DMS79 (cell line): ENCODE measurements at regions not wholly inside any gene's neighbourhood (a gene's known extent, or its start where the extent isn't known, plus 50 kb on each side); places are given as distances from the start of the nearest gene placed in this dataset.
"Not testable (repeated sequence)": the region's sequence is repeated elsewhere in the genome, so short reads cannot be mapped to it uniquely, and the experiment has no call there.

Experiments
- DNase-seq: peaks from one replicate; lab custom pipeline; 2025; lab: John Stamatoyannopoulos, UW

DNA sequence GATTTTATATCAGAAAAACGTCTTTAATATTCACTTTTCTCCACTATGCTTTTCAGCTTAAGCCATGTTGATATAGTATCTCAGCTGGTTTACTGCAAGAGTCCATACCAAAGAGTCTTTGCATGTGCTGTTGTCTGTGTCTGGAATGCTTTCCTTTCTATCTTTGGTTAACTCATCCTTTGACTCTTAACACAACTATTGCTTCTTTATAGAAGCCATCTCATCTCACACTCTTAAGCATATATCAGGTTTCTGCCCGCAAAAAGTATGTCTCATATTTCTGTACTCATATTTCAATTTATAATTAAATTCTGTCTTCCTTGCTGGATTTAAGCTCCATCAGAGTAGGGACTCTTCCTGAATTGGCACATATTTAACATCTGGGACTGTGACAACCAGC is 220.9 kb upstream of the KCNK2 start:
- no peak for DNase-seq

DNA sequence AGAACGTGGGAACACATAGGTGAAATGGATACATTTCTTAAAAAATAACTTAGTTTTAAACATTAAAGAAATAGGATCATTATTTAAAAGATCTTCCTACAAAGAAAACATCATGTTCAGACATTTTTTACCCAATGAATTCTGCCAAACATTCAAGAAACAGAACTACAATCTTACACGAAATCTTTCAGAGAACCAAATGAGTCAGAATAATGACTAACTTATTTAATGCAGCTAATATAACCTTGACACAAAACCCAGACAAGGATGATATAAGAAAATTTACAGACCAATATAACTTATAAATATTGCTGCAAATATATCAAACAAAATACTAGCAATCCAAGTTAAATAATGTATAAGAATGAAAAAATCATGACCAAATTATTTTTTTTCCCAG is 220.1 kb upstream of the KCNK2 start:
- DNase-seq, result no peak

- no peak for DNase-seq
Measured at GRCh38 chr1:214864896-214865688, 217.4 kb upstream of the KCNK2 start.

DNA sequence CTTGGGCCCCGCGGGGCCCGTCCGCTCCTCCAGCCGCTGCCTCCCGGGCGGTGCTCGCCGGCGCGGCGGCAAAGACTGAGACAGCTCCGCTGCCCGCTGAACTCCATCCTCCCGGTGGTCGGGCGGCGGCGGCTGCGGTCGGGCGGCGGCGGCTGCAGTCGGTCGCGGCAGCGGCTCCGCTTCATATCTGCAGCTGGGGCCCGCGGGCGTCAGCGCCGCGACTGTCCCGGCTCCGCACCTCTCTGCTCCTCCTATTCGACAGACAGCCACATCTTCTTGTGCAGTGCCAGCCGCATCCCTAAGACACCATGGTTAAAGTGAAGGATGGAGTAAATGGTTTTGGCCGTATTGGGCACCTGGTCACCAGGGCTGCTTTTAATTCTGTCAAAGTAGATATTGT is 212.1 kb upstream of the KCNK2 start:
- DNase-seq, result not testable (repeated sequence)

DNA sequence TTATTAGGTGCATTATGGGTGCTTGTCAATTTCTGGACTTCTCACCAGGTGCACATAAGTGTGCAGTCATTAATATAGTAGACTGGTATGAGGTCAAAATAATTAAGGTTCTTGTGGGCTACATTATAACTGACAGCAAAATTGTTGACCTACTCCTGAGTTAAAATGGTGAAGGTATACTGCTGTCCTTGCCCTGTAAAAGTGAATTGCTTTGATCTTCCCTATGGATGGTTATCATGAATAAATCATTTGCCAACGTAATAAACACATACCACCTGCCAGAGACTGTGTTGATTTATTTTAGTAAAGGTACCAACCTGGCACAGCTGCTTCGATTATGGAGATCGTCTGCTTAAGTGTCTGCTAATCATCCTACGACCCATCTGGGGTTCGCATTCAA is 201.6 kb upstream of the KCNK2 start:
- DNase-seq, result no peak

- DNase-seq, result no peak
Measured at GRCh38 chr1:214882616-214883015, 199.9 kb upstream of the KCNK2 start.

DNA sequence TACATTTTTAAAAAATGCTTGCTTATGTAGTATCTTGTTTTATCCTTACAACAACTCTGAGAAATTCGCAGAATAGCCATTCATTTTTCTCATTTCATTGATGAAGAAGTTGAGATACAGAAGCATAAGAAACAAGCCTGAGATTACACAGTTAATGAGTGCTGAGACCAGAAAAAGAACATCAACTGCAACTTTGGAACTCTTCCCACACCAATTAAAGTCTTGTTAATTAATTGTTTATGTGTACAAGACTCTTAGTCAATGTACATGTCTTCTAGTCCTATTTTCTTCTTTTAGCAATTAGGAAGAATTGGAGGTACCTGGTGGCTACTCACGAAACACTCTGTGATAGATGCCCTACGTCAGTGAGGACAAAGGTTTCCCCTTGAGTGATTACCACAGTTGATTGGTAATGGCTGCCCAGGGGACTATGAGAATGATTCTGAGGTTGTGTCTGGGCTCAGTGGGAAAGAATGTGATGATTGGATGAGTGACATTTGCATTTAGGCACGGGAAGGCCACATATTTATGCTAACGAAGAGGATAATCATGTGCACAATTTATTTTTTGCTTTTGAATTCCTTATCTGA is 187.4 kb upstream of the KCNK2 start:
- no peak for DNase-seq

GRCh38 chr1:214896921-214897320 is 185.6 kb upstream of the KCNK2 start:
- no peak for DNase-seq

DNA sequence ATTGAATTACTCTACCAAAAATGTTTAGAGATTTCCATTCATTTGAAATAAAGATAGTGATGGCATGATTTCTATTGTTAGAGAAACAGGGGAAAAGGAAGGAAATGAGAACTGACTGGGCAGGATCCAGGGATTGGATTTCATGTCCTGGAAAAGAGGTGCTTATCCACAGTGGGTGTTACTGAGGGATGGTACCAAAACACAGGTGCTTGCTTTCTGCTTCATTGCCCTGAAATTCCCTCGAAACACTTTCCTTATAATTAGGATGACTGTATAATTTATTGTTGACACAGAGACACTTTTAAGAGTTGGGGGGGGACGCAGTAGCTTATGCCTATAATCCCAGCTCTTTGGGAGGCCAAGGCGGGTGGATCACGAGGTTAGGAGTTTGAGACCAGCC is 185.0 kb upstream of the KCNK2 start:
- no peak for DNase-seq

DNA sequence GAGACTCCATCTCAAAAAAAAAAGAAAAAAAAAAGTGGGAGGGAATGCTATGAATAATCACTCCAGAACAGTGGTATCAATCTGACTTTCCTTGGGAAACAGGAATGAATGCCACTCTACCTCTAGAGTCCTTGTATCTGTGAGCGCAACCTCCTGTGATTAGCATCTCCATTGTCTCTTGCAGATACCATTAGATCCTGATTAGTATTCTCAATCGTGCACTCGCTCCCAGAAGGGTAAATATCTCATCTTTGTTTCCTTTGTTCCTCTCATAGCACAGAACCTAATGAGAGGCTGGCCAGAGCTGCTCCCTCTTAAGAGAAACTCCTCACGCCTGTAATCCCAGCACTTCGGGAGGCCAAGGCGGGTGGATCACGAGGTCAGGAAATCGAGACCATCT is 184.4 kb upstream of the KCNK2 start:
- no peak for DNase-seq

DNA sequence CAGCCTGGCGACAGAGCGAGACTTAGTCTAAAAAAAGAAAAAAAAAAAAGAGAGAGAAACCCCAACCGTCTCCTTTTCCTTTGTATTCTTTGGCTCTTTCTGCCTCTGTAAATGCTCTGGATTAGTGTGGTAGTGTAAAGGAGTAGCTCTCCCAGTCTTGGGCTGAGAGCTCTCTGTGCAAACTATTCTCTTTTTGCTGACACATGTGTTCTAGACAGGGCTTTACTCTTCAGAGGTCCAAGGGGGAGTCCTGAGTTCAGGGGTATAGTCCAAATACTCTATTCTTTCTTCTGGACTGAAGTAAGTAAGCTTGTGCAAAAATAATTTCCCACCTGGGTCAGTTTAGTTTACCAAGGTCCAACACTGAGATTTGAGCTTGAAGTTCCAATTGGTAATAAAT is 183.8 kb upstream of the KCNK2 start:
- DNase-seq, result no peak

- no peak for DNase-seq
Measured at GRCh38 chr1:214899908-214900460, 182.6 kb upstream of the KCNK2 start.

GRCh38 chr1:214900590-214900989 is 181.9 kb upstream of the KCNK2 start:
- no peak for DNase-seq

DNA sequence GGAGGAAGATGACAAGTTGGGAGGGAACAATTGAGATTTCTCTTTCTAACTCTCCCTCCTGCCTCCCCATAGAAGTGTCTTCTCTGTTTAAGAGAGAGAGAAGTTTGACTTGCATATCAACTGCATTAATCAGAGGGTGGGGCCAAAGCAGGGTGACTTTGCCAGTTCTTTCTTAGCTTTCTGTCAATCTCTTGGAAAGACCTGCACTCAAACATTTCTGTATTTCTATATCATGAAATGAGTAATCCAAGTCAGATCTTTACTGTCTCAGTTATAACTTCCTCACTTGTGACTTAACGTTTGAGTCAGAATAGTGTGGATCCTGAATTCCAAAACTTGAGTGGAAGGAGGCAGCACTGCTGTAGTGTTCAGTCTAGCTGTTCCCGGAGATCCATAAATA is 180.8 kb upstream of the KCNK2 start:
- no peak for DNase-seq

GRCh38 chr1:214902636-214903320 is 179.8 kb upstream of the KCNK2 start:
- DNase-seq, result no peak

DNA sequence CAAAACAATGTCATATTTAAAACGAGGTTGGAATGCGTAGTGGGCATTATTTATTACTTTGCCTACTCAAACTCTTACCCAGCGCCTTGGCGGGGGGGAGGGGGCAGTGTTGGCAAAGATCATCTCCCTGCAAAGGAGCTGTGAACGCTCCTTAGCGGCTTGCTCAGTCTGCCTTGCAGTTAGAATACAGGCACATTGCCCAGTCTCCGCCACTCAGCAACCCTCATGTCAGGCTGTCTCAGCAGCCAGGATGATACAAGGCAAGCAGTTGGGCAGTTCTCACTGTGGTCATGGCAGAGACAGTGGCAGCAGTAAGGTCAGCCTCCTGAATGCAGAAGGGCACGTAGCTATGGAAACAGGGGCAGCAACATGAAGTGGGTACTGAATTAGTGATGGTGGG is 170.4 kb upstream of the KCNK2 start:
- no peak for DNase-seq

- no peak for DNase-seq
Measured at GRCh38 chr1:214913966-214914365, 168.6 kb upstream of the KCNK2 start.

GRCh38 chr1:214917081-214917635 is 165.4 kb upstream of the KCNK2 start:
- no peak for DNase-seq

DNA sequence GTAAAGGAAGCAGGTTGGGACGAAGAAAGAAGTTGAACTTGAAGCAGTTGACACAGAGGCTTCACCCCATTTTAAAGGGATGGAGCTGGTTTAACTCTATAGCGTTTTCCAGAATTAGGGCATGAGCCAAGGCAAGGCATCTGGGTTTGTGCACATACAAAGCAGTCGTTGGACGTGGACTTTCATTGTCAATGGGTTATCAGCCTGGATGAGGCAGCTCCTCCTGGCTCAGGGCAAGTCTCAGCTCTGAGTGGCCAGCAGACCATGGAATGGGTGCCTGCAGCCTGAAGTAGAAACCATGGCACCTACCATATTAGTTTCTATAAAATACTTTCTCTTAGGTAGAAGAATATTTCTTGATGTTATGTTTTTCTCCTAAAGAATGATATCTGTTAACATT is 163.8 kb upstream of the KCNK2 start:
- no peak for DNase-seq

- DNase-seq, result no peak
Measured at GRCh38 chr1:214920337-214920736, 162.2 kb upstream of the KCNK2 start.

GRCh38 chr1:214923278-214923915 is 159.1 kb upstream of the KCNK2 start:
- no peak for DNase-seq

DNA sequence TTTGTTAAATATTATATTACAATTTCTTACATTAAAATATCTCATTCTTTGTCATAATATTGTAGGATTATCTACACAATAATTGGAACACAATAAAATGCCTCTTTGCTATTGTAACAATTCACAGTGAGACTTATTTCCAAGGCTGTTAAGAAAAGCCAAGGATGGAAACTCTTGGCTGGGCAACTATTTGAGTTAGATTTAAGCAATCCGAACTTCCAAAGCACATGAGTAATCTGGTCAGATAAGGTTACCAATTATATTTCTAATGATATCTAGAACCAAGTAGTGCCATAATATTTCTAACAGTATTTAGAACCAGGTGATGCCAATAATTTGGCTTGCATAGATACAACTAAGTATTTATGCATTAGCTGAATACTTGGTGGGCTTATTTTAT is 154.7 kb upstream of the KCNK2 start:
- no peak for DNase-seq
